Left kidney (tissue), 1 donor: ENCODE measurements at regions not wholly inside any gene's neighbourhood (a gene's known extent, or its start where the extent isn't known, plus 50 kb on each side); places are given as distances from the start of the nearest gene placed in this dataset.
"Not testable (repeated sequence)": the region's sequence is repeated elsewhere in the genome, so short reads cannot be mapped to it uniquely, and the experiment has no call there.

Experiments used
- DNase-seq: peaks from one replicate; pipeline ENCODE4 v3.0.0-alpha.2; 2013

DNA sequence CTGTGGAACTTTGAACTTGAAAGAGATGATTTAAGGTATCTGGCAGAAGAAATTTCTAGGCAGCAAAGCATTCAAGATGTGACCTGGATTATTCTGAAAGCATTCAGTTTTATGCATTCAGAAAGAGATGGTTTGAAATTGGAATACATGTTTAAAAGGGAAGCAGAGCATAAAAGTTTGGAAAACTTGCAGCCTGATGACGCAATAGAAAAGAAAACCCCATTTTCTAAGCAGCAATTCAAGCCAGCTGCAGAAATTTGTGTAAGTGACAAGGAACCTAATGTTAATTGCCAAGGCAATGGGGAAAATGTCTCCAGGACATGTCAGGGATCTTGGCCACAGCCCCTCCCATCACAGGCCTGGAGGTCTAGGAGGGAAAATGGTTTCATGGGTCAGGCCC is 354.0 kb downstream of the ZNF326 start:
- DNase-seq = no peak

DNA sequence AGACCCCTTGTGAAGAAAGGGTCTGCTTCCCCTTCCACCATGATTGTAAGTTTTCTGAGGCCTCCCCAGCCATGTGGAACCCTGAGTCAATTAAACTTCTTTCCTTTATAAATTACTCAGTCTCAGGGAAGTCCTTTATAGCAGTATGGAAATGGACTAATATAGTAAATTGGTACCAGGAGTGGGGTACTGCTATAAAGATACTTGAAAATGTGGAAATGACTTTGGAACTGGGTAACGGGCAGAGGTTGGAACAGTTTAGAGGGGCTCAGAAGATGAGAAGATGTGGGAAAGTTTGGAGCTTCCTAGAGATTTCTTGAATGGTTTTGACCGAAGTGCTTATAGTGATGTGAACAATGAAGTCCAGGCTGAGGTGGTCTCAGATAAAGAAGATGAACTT is 353.5 kb downstream of the ZNF326 start:
- not testable (repeated sequence) for DNase-seq

GRCh38 chr1:90347366-90347765 is 352.5 kb downstream of the ZNF326 start:
- DNase-seq = no peak

GRCh38 chr1:90346757-90347156 is 351.8 kb downstream of the ZNF326 start:
- no peak for DNase-seq

DNA sequence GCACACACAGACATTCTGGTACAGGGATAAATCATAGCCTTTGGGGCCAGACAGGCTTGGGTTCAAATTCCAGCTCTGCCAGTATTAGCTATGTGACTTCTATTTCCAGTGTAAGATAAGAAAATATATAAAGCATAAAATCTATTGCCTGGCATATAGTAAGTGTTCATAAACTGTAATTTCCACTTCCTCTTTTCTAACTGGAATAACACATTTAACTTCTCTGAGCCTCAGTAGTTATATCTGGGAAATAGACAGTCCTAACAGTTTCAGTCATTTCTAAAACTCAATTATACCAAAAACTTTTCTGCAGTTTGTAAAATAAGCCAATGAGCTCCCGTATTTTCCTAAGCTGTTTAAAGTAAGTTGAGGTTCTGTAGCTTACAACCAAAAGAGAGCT is 351.4 kb downstream of the ZNF326 start:
- DNase-seq = no peak

DNA sequence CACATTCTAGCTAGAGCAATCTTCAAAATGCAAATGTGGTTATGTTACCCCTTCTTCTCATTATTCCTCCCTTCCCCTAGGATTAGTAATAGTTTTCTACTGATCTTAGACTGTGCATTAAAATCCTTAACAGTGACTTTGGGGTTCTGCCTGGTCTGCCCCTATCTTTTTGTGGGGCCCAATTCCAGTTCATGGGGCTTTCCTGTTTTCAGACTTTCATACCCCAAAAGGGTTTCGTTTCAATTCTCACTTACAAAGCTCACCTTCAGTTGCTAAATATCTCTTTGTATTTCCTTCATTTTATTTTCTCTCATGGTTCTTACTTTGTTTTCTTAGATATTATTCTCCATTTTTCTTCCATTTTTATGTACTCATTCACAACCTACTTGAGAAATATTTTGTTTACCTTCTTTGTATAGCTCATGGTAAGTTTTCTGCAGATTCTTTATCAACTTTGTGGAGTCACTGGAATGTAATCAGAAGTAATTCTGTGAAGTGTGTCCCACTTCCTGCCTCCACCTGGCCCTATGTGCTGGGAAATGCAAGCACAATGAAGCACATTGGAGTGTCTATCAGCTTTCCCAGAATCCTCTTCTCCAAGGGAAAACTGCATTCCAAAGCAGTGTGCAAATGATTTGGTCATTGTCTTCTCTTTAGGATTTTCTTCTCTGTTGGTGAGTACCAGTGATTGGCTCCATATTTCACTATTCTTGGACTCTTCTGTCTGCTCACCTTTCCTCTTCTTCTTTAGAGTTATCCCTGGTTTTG is 350.2 kb downstream of the ZNF326 start:
- DNase-seq = no peak

- no peak for DNase-seq
These were observed 346.6 kb downstream of the ZNF326 start for GRCh38 chr1:90341516-90341915.

GRCh38 chr1:90340606-90341005 is 345.7 kb downstream of the ZNF326 start:
- no peak for DNase-seq

- no peak for DNase-seq
These were observed 344.9 kb downstream of the ZNF326 start for GRCh38 chr1:90339811-90340210.

GRCh38 chr1:90336552-90337324 is 341.8 kb downstream of the ZNF326 start:
- no peak for DNase-seq

- DNase-seq = no peak
These were observed 340.6 kb downstream of the ZNF326 start for GRCh38 chr1:90335558-90335957.

GRCh38 chr1:90334137-90334536 is 339.2 kb downstream of the ZNF326 start:
- DNase-seq = no peak

DNA sequence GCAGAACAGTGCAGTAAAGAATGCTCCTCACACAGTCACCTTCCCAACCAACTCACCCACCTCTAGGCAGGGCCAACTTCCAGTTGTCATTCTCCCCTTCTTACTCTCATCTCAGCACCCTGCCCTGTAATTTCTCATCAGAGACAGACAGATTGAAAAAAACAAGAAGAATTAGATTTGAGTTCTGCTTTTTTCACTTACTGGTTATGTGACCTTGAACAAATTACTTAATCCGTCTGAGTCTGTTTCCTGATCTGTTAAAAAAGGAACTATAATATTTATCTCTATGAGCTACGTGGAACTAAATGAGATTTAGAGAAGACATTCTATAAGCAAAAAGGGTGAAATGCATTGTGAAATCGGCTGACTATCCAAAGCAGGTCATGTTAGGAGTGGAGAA is 330.3 kb downstream of the ZNF326 start:
- DNase-seq = no peak

GRCh38 chr1:90322186-90322585 is 327.3 kb downstream of the ZNF326 start:
- DNase-seq = no peak

- DNase-seq = no peak
These were observed 325.0 kb downstream of the ZNF326 start for GRCh38 chr1:90319918-90320317.

- no peak for DNase-seq
These were observed 323.5 kb downstream of the ZNF326 start for GRCh38 chr1:90318431-90318830.

GRCh38 chr1:90317628-90318027 is 322.7 kb downstream of the ZNF326 start:
- DNase-seq = no peak

GRCh38 chr1:90314533-90314932 is 319.6 kb downstream of the ZNF326 start:
- DNase-seq = no peak

GRCh38 chr1:90313778-90314177 is 318.9 kb downstream of the ZNF326 start:
- DNase-seq = no peak

DNA sequence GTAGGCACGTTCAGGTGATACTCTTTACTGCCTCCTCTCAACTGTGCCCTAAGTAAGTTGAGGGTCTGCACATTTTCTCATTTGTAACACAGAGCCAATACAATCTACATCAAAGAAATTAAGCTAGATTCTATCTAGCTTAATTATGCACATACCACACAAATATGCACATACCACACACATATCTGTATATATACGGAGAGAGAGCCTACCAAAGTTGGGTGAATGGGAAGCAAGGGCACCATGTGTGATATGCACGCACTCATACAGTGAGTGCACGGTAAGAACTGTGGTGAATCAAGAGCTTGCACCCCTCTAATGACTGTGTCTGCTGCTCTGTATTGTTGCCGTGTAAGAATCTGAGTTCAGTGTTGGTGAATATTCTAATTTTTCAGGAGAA is 314.9 kb downstream of the ZNF326 start:
- DNase-seq = no peak

DNA sequence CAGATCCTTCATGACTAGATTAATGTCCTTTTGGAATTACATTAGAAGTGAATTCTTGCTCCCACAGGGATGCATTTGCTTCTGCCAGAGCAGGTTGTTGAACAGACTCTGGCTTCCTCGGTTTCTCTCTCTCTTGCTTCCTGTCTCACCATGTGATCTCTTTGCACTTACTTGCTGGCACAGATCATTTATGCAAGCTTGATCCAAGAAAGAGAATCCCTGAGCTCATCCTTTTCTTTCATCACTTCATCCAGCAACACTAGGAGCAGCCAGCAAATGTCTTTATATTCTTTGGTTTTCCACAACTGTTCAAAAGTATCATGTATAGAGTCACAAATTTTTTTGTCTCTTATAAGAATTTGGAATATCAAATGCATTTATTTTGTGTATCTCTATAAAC is 313.5 kb downstream of the ZNF326 start:
- DNase-seq = no peak

GRCh38 chr1:90305577-90305976 is 310.7 kb downstream of the ZNF326 start:
- no peak for DNase-seq

DNA sequence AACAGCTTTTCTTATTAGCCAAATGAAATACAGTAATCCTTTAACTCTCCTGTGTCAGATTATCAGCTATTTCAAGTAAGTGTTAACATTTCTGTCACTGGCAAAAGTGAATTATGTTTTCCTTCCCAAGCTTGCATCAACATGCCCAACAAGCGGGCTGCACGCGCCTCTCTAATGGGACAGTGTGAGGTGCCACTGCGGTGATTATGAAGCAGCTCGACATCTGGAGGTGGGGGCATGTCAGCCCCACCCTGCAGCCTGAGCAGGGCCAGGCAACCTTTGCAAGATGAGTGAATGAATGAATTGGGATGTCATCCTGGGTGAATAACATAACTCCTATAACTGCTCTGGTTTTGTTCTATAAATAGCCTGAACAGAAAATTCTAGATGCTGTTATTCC is 301.4 kb downstream of the ZNF326 start:
- DNase-seq = no peak

- no peak for DNase-seq
These were observed 300.6 kb downstream of the ZNF326 start for GRCh38 chr1:90295534-90295933.
